Neural progenitor cell (in vitro differentiated cells): ENCODE measurements at regions not wholly inside any gene's neighbourhood (a gene's known extent, or its start where the extent isn't known, plus 50 kb on each side); places are given as distances from the start of the nearest gene placed in this dataset.

Experiments
- CTCF ChIP-seq: fragments of 200-600 bp; sonication (generic); IDR thresholded peaks from 2 replicates; pipeline ENCODE4 v1.5.1; 2017; ENCODE audit warnings: antibody characterized with exemption, mild to moderate bottlenecking
- EZH2 ChIP-seq: fragments of 200-600 bp; sonication (generic); IDR thresholded peaks from 2 replicates; pipeline ENCODE4 v1.6.1; 2017; ENCODE audit warnings: antibody characterized with exemption, mild to moderate bottlenecking, moderate library complexity
- EZH2phosphoT487 ChIP-seq: fragments of 200-600 bp; sonication (generic); IDR thresholded peaks from 2 replicates; pipeline ENCODE4 v1.6.1; 2017; ENCODE audit warnings: antibody characterized with exemption

DNA sequence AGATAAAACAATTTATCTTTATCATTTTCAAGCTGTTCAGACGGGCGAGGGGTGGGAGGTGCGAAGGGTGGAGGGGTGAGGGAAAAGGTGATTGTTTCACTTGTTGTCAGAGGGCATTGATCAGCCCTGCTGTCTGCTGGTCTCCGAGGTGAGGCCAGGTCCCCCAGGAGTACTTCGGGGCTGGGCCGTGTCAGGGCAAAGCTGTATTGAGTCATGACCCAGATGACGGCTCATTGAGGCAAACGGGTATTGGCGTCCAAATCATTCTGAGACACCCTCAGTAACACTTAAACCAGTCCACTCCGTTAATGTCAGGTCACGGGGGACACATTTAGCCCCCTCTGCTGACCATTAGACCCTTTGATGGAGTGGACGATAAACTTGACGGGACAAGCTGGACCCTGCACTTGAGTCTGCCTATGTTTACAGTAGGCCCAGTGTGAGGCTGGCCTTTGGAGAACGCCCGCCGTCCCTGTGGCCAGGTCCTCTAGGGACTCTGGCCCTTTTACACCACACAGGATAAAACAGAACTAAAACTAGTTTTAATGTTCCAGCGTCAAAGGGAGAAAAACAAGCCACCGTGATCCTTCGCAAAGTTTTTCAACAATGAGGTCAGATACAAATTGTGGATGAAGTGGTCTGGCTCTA is 502.2 kb upstream of the ZFHX3 start:
- no peak for TF ChIP-seq CTCF
- no peak for TF ChIP-seq EZH2phosphoT487
- no peak for TF ChIP-seq EZH2
